Embryonic facial prominence (tissue), 1 donor: ENCODE measurements at regions not wholly inside any gene's neighbourhood (a gene's known extent, or its start where the extent isn't known, plus 50 kb on each side); places are given as distances from the start of the nearest gene placed in this dataset.
"Not testable (repeated sequence)": the region's sequence is repeated elsewhere in the genome, so short reads cannot be mapped to it uniquely, and the experiment has no call there.

ENCODE experiments used
- DNase-seq: peaks from one replicate; pipeline ENCODE4 v3.0.0-alpha.2; 2016; ENCODE audit errors: extremely low spot score

DNA sequence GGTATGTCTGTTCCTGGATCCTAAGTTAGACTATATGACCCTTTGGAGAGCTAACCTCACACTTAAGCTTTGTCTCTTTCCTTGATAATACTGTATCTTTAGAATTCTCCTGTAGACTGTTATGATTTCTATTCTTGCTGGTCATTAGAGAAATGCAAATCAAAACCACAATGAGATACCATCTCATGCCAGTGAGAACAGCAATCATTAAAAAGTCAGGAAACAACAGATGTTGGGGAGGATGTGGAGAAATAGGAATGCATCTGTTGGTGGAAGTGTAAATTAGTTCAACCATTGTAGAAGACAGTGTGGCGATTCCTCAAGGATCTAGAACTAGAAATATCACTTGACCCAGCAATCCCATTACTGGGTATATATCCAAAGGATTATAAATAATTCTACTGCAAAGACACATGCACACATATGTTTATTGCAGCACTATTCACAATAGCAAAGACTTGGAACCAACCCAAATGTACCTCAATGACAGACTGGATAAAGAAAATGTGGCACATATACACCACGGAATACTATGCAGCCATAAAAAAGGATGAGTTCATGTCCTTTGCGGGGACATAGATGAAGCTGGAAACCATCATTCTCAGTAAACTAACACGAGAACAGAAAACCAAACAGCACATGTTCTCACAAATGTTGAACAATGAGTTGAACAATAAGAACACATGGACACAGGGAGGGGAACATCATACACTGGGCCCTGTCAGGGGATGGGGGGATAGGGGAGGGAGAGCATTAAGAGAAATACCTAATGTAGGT, 867.8 kb upstream of the ADGRB3 start:
- DNase-seq = not testable (repeated sequence)

DNA sequence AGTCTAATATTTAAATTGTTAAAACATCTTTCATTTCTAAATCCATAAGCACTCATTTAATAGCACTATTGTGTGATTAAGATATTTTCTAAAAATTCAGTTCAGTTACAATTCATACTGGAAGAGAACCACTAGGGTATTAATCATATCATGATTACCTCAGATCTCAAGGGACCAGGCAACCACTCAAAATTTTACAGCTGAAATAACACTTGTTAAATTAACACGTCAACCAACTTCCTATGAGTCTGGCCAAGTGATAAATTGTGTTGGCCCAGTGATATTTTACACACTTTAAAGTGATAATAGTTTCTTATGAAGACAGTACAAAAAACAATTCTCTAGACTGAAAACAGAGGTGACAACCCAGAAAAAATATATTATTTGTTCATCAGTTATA, 869.0 kb upstream of the ADGRB3 start:
- DNase-seq = no peak

DNA sequence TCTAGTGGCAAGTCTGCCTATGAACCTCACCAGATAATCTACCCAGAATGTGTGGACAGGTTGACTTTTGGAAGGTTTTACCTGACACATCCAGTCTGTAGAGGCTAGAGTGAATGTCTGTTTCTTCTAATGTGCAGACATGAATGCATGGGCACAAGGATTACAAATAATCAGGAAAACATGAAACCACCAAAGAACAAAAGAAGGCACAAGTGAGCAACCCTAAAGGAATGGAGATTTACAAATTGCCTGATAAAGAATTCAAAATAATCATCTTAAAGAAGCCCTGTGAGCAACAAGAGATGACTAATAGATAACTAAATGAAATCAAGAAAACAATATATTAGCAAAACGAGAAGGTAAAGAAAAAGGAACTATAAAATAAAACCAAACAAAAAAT, 876.1 kb upstream of the ADGRB3 start:
- no peak for DNase-seq

DNA sequence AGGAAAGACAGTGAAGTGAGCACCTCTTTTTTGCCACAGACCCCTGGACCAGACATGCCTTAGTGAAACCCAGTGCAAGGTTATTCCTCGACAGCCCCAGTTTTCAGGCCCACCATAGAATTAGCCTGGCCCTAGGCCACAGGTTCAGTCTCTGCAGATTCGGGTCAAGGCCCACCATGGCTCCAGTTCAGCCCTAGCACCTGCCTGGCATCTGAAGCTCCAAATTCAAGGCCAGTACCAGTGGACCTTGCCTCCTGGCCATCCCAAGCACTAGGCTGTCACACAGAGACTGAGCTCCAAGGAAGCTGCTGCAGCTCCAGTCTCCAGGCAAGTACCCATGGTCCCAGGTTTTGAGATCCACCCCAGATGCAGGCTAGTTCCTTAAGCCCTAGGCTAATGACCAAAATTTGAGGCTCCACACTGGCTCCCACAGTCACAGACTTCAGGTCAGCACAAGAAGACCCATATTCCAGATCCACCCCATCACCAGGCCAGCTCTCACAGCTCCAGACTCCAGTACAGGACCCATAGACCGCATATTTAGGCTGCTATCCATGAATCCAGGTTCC, 877.5 kb upstream of the ADGRB3 start:
- no peak for DNase-seq

DNA sequence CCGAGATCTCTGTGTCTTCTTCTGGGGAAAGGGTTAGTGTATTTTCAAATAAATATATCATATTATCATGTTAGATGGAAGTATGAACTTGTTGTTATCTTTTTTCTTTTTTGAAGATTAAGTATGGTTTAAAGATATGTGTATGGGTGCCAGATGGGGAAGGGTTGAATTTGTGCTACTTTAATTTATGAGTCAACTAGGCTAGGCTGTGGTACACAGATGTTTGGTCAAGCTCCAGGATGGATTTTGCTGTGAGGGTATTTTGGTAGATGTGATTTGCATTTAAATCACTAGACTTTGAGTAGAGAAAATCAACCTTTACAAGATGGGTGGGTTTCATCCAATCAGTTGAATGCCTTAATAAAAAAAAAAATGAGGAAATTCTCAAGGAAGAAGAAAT, 886.6 kb upstream of the ADGRB3 start:
- DNase-seq = no peak

GRCh38 chr6:67736816-67737215, 898.3 kb upstream of the ADGRB3 start:
- no peak for DNase-seq

- DNase-seq = no peak
Measured at GRCh38 chr6:67736161-67736560, 898.9 kb upstream of the ADGRB3 start.

- DNase-seq = no peak
Measured at GRCh38 chr6:67735623-67736022, 899.5 kb upstream of the ADGRB3 start.

DNA sequence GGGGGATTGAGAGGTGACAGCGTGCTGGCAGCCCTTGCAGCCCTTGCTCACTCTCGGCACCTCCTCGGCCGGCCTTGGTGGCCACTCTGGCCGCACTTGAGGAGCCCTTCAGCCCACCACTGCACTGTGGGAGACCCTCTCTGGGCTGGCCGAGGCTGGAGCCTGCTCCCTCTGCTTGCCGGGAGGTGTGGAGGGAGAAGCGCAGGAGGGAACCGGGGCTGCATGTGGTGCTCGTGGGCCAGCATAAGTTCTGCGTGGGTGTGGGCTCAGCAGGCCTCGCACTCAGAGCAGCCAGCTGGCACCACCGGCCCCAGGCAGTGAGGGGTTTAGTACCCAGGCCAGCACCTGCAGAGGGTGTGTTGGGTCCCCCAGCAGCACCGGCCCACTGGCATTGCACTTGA, 912.2 kb upstream of the ADGRB3 start:
- no peak for DNase-seq

DNA sequence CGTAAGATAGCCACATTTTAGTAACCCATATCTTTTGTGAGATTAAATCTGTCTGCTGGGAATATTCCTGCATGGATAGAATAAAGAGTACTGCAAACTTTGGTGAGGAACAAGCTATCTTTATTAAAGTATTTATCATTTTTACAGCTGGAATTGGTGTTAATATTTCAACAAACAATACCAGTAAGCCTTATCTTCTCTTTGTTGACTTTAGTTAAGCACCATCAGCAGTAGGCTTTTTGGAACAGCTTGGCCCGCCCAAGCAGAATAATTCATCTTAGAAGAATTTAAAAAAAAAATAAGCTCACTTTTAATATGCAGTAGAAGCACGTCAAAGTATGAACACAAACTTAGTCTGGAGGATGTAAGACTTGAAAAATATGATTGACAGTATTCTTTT, 917.8 kb upstream of the ADGRB3 start:
- DNase-seq = no peak

GRCh38 chr6:67706388-67706787, 928.7 kb upstream of the ADGRB3 start:
- DNase-seq = no peak

DNA sequence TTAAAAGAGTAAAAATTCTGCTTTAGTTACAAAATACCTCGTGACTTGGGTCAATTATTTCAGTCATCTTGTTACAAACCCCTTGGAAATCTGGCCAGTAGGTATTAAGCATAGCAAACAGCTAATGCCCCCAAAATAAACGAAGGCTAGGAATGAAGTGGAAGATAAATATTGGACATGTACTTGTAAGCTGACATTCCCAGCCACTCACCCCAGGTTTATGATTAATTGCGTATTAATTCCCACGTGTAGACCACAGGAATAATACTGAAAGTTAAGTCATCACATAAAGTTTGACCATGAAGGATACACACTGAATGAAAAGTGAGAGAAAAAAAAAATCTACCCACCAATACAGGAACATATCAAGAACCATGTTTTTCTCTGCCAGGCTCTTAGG, 936.5 kb upstream of the ADGRB3 start:
- DNase-seq = no peak

GRCh38 chr6:67694127-67694526, 941.0 kb upstream of the ADGRB3 start:
- DNase-seq = no peak

- DNase-seq = no peak
Measured at GRCh38 chr6:67689329-67689728, 945.8 kb upstream of the ADGRB3 start.

DNA sequence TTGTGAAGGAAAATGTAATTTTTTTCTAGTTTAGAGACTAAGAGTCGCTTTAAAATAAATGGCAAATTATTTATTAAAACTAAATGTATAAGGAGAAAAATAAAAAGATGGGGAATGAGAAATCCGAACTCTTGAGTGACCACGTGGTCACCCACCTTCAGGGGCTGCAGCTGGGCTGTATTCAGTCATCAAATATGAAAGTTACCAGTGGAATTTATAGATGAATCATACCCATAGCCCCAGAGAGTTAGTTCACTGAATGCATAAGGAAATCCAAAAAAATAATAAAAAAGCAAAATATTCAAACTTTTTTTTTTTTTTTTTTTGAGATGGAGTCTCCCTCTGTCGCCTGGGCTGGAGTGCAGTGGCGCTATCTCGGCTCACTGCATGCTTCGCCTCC, 947.7 kb upstream of the ADGRB3 start:
- no peak for DNase-seq

- not testable (repeated sequence) for DNase-seq
Measured at GRCh38 chr6:67686225-67686624, 948.9 kb upstream of the ADGRB3 start.

DNA sequence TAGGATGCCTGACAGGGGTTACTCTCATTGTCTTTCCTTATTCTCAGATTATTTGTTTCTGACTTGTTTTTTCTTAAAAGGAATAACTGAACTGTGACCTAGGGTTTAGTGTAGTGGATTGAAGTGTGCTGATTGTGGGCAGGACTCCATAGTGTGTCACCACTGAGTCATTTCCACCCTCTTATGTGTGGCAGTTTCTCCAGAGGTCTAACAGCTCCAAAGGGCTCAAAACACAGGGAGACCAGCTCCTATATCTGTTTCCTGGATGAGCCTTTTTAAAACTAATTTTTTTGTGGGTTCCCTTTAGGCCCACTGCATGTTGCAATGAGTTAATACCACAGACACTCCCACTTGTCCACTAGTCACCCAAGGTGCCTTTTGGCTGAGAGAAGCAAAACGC, 951.1 kb upstream of the ADGRB3 start:
- no peak for DNase-seq

- DNase-seq = no peak
Measured at GRCh38 chr6:67680297-67680932, 954.7 kb upstream of the ADGRB3 start.

- DNase-seq = no peak
Measured at GRCh38 chr6:67679566-67680296, 955.4 kb upstream of the ADGRB3 start.

- no peak for DNase-seq
Measured at GRCh38 chr6:67676892-67677291, 958.2 kb upstream of the ADGRB3 start.

DNA sequence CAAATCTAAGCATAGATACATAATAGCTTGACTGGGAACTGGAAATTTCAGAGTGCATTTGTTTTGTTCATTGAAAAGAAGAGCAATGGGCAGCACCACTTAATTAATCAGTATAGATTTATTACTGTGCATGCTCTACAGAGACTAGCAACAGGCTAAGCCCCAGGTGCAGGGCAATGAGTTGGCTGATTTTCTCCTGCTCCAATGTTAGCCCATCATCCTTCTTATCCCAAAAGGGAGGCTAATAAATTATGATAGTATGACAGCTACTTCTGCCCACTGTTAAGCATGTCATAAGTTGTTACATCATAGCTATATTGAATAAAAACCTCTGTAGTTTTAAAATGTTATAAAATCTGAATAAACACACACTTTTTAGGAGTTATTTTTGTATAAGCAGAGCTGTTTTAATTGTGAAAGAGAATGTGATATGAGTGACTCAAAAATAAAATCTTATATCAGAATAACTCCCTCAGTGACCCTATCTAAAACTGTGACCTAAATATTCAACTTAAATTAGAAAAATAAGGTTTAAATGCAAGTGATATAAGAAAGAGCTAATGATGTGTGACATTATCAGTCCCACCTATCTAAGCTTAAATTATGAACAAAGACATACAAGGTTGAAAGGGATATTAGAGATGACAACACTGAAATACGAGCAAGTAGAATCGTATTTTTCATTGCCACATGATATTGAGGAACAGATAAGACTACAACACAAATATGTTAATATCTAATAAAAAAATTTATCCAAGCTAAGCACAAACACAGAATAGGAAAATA, 967.3 kb upstream of the ADGRB3 start:
- DNase-seq = no peak
